NCI-H2227 (cell line): ENCODE measurements at regions not wholly inside any gene's neighbourhood (a gene's known extent, or its start where the extent isn't known, plus 50 kb on each side); places are given as distances from the start of the nearest gene placed in this dataset.

Experiments used
- DNase-seq: peaks from one replicate; lab custom pipeline; 2025; ENCODE audit not compliant: unreplicated experiment; lab: John Stamatoyannopoulos, UW

DNA sequence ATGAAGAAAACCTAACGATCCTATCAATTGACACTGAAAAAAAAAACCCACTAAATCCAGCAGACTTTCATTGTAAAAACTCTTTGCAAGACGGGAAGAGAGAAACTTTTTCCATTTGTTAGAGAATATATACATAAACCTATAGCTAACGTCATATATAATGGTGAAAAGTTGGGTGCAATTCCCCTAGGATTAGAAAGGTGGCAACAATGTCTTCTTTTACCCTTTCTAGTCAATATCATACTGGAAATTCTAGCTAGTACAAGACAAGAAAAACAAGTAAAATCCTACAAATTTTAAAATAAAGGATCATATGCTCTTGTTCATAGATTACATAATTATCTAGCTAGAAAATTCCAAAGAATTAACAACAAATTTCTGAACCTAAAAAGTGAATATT, 1596.5 kb upstream of the LRRTM1 start:
- DNase-seq, result no peak

DNA sequence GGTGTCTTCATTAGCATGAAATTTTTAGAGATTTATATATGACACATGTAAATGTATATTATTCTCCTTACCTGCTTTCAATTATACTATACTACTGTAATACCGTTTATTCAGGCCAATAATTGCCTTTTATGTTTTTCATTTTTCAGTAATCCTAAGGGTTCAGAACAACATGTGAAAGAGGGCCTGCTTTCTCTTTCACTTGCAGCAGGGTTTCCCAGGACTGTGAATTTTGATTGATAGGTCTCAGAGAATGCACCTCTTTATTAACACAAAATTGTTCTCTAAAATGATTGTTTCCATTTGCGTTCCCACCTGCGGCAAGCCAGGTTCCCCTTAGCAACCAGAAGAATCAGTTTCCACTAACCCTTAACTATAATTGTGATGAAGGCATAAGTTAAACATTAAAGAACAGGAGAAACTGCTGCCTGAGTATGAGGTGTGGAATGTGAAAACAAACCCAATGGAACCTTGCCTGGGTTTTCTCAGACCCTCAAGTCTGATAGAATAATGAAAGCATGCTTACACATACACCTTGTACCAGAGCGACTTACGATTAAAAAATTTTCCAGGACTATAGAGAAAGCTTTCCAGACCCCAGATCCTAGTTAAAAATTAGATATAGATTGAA, 1591.2 kb upstream of the LRRTM1 start:
- no peak for DNase-seq

DNA sequence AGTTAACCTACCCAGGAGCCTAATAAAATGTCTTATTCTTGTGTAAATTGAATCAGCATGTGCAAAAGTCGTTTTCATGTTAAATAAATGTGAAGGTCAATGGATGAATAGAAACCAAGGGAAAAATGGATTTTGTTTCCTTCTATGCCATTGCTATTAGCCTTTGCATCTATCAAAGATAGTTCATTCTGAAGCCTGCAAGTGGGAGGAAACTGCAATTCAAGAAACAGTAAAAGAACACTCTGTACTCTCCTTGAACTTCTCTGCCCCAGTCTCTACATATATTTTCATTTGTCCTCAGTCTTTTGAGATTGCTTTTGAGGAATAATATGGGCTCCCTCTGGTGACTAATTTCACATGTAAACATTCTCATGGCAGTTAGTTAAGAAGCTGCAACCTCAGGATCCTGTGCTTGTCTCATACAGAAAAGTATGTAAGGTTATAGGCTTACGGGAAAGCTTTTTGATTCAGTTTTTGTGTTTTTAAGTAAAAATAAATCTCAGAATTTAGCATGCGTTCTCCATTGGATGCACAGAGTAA, 1590.0 kb upstream of the LRRTM1 start:
- no peak for DNase-seq

DNA sequence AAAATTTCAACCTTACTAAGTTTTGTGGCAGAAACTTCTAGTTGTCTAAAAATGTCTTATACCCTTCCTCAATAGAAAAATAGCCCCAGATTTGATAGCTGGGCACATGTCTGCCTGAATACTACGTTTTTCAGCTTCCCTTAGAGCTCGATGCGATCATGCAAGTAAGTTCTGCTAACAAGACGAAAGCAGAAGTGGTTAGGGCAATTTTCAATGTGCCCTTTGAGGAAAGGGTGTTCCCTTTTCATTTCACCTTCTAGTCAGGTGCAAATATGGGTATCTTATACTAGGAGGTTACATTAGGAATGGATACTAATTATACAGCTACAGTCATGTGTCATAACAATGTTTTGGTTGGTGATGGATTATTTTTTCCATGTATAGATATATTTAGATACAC, 1572.1 kb upstream of the LRRTM1 start:
- no peak for DNase-seq

DNA sequence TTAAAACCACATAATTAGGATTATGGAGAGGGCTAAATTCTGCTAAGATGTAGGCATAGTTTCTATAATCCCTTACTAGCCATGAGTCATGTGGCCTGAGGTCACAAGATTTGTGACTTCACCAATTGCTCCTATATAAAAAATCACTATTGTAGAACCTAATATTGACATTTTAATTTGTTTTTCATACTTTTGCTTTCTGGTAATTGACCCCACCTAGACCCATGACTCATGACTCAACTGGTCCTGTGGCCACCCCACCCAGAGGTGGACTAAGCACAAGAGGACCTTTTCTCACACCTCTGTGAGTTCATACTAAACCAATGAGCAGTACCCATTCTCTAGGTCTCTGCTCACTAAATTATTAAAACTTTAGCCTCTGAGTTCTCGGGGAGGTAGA, 1567.5 kb upstream of the LRRTM1 start:
- no peak for DNase-seq

DNA sequence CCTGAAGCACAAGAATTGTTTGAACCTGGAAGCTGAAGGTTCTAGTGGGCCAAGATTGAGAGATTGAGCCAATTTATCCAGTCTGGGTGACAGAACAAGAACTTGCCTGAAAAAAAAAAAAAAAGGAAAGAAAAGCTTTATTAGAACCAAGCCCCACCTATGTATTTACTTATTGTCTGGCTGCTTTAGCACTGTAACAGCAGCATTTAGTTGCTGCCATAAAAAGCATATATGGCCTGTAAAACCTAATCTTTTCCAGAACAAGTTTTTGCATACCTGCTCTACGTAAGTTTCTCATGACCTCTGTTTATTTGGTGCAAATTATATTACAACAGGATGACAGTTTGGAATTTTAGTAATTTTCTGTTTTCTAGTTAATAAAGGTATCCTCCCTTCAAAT, 1565.6 kb upstream of the LRRTM1 start:
- no peak for DNase-seq

DNA sequence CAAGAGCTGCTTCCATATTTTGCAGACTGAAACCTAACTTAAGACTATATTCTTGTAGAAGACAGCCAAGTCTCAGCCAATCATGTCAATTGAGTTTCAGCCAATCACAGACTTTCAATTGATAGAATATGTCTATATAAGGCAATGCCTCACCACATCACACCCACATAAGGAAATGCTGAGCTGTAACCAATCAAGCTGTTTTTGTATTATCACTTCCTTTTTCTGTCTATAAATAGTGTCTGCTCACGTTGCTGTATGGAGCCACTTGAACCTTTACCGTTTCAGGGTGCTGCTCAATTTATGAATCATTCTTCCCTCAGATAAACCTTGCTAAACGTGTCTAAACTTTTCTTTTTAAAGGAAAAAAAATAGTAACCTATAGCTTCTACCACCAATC, 1554.4 kb upstream of the LRRTM1 start:
- no peak for DNase-seq

DNA sequence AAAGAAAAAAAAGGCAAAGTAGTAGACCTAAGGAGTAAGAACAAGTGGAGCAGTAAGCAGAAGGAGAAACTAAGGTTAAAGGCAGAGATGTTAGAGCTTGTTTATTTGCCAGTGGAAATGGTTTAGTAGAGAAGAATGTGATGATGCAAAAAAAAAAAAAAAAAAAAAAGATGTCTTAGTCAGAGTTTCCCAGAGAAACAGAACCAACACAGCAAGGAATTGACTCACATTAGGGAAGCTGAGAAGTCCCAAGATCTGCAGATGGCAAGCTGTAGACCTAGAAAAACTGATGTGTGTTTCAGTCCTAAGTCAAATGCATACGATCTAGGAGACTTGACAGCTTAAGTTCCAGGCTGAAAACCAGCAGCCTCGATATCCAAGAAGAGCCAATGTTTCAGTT, 1548.8 kb upstream of the LRRTM1 start:
- no peak for DNase-seq

DNA sequence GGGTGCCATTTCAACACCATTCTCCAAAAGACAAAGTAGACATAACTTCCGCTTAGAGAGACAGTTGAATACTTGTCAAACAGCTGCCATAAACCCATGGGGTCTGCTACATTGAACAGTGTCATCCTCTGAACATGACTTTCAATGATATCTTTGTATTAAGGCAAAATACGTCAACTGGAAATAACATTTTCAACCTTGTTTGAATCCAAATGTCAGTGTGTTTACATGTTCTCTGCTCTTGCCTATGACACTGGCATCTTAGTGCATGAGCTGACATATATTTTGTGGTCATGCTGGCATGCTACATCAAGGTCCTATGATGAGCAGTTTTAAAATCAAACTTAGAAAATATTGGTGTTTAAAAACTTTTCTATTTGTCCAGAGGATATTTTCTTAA, 1548.1 kb upstream of the LRRTM1 start:
- no peak for DNase-seq

DNA sequence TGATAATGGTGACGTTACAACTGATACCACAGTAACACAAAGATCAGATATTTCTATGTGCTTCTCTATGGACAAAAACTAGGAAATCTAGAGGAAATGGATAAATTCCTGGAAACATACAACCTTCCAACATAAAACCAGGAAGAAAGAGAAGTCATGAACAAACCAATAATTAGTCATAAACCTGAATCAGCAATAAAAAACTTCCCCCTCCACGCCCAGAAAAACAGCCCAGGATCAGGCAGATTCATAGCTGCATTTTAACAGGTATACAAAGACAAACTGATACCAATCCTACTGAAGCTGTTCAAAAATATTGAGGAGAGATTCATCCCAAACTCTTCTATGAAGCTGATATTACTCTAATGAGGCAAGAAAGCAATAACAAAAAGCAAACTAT, 1535.2 kb upstream of the LRRTM1 start:
- DNase-seq, result no peak

DNA sequence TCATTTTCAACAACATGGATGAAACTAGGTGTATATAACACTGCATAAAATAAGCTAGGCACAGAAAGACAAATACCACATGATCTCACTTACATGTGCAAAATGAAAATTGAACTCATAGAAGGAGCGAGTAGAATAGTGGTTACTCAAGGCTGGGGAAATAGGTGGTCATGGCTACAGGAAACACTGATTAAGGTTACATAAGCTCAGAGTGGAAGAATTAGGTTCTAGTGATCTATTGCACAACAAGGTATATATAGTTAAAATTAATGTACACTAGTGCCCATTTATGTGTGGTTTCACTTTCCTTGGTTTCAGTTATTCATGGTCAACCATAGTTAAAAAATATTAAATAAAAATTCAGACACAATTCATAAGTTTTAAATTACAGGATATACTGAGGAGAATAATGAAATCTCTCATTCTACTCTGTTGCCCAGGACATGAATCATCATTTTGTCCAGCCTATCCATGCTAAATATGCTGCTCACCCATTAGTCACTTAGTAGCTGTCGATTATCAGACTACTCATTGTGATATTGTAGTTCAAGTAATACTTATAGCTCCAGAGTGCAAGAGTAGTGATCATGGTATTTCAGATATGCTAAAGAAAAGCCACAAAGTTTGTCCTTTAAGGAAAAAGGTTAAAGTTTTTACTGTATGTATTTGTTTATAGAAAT, 1530.9 kb upstream of the LRRTM1 start:
- no peak for DNase-seq

DNA sequence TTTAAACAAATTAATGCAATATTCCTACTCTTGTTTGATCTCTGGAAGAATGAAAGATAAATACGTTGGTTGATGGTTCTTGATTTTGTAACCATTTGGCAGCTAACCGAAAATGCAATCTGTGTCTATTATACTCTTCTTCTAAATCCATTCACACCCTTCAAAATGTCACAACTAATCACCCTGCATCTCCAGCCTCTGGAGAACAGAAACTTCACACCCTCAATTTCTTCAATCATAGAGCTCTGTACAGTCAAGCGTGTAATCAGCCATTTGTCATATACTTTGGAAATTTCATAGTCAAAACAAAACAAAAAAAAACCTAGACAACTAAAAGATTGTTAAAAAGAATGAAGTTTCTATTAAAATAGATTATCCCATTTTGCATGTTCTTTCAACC, 1482.3 kb upstream of the LRRTM1 start:
- no peak for DNase-seq

DNA sequence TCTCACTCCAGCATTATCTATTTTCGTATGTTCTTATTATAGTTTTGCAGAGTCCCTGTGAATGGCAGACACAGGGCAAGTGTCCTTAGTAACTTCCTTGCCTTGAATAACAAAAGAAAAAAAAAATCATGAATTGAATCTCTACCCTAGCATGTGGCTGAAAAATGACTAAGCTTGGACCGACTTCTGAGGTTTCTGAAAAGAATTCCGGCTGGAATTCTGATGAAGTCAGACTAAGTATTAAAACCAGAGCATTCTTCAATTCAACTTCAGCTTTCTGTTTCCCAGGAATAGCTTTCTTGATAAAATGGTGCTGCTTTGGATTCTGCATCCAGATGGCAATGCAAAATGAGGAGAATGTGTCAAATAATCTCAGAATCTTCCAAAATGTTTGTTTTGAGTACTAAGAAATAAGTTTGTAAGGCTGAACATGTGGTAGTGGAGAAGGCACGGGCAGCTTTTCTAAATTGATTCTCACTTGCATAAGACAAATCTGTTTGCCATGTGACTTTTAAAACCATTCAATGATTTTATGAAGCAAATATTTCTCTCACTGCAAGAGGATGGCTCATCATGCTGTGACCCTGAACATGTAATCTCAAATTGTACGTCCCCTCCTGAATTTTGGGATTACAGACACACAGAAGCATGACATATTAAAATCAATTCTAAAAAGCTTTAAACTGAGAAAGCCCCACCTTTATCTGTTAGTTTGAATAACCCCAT, 1462.8 kb upstream of the LRRTM1 start:
- no peak for DNase-seq

DNA sequence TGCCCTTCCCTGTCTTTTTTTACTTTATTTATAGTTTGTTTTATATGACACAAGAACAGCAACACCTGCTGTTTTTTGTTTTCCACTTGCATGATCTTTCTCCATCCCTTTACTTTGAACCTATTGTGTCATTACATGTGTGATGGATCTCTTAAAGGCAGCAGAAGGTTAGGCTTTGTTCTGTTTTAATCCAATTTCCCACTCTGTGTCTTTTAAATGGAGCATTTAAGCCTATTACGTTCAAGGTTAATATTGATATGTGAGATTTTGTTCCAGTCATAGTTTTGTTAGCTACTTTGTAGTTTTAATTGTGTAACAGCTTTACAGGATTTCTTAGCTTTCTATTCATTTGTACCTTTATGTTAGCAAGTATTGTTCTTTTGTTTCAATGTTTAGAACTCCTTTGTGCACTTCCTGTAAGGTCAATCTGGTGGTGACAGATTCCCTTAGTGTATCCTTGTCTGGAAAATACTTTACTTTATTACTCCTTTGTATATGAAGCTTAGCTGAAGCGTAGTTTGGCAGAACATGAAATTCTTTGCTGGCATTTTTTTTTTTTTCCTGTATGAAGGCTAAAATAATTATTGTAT, 1443.0 kb upstream of the LRRTM1 start:
- no peak for DNase-seq

DNA sequence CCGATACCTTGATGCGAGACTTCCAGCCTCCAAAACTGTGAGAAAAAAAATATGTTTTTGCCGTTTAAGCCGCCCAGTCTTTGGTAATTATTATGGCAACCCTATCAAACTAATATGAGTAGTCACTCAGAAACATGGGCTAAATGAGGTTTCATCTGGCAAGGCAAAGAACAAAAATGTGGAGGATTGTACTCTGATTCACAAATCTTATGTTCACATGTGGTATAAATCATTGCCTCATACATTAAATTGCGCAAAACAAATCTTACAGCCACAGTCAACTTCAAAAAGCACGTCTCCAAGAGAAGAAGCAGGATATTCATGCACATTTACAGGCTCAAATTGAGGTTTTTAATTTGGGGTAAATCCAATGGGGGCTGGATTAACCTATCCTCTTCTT, 1435.4 kb upstream of the LRRTM1 start:
- no peak for DNase-seq

DNA sequence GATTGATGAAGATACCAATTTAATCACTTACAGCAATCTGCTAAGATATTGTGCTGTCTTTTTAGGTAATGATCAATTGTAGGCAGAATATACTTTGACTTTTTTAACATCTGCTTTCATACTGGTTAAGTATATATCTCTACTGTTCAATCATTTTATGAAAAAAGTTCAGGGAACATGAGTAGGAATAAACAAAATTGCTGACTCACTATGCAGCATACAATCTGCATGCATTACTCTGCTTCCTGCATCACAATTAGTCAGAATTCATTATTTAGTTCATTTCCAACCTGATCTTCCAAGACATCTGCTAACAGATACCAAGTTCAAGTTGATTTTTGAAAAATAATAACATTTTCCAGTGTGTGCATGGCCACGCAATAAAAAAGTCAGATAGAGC, 1430.4 kb upstream of the LRRTM1 start:
- no peak for DNase-seq

DNA sequence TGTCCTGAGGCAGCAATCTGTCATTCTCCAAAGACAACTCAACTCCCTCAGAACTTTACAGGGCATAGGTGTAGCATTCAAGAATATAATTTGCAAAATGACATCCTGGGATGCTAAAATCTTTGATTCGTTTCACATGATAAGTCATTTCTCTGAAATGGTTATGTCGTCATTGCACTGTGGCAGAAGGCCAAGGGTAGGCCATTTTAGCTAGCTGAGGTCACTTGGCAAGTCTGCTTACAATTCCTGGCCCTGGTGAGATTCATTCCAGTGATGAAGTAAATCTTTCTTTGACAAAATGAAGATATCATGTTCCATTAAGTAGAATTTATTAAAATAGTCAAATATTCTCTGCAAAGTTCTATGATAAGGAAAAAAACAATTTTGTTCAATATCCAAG, 1410.3 kb upstream of the LRRTM1 start:
- DNase-seq, result no peak

DNA sequence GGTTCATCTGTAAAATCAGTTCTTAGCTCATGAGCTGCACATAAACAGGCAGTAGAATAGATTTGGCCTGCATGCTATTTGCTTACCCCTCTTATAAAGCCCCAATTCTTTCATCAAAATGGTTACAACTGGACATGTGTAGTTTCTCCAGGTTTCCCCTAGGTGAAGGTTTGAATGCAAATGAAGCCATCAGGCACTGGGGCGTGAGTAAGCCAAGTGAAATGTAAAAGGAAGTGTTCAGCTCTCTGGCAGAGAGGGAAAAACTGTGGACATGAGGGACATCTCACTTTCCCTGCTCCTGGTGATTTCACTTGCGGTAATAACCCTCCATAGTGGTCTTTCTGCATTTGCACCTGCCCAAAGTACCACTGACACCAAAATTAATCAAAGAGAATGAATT, 1402.3 kb upstream of the LRRTM1 start:
- no peak for DNase-seq

DNA sequence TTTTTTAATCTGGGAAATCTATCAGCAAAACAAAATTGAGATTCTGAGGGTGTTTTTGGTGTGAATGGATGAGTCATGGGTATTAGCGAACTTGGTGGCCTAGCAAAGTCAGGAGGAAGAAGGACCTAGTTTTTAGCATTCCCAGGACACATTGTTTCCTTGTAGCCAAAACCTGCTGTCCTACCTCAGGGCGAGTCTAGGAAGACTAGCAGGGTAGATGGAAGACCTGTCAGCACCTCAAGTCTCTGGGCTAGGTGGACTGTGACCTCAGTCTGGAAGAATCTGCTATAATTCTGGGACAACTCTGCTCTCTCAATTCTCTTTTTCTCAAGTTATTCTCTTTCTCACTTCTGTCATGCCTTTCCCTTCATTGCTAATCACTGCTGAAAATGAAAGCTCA, 1399.3 kb upstream of the LRRTM1 start:
- no peak for DNase-seq

DNA sequence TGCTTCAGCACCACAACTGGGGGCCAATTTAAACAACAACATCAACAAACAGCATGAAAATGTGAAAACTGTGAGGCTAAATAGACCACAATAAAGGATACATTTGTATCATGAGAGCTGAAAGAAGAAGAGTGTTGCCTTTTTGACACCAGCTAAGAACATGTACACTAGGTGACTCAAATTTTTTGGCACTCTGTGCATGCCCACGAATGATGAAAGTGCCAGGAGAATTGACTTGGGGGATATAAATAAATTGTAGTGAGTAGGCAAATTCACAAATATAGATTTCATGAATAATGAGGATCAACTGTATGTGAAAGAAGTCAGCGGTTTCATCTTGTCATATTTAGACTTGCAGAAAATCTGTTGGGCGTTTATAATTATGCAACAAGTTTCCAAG, 1388.0 kb upstream of the LRRTM1 start:
- DNase-seq, result no peak

DNA sequence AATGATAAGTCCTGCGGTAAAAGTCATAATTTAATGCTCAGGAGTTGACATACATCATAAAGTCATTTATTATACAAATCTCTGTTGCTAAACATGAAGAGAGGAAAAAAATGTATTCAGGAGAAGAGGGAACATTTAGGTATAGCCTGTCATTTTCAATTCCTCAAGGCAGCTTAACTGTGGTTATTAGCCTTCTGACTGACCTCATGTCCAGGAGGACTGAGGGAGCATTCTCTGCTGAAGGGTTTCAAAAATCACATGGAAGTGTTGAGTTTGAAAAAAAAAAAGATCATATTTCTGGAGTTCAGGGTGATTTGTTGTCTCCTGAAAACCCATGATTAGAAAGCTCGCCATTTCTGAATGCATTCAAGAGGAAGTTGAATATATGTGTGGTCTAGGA, 1371.1 kb upstream of the LRRTM1 start:
- no peak for DNase-seq

DNA sequence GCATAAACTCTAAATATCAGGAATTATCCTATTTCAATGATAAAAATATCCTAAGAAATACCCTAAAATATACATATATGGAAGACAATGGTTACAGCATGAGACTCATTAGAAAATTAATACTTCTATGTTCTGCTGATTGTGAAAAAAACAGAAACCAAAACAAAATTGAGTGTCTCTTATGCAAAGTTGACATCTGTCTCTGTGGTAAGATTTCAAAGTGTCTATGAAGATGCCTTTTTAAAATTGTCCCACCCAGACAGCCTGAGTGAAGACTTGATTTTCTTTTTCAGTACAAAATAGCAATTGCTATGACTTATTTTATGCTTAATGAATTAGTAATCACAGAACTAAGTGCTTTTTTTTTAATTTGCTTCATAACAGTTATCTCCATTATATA, 1368.4 kb upstream of the LRRTM1 start:
- no peak for DNase-seq
